ENCODE measurements at regions not wholly inside any gene's neighbourhood (a gene's known extent, or its start where the extent isn't known, plus 50 kb on each side); places are given as distances from the start of the nearest gene placed in this dataset.

DNA sequence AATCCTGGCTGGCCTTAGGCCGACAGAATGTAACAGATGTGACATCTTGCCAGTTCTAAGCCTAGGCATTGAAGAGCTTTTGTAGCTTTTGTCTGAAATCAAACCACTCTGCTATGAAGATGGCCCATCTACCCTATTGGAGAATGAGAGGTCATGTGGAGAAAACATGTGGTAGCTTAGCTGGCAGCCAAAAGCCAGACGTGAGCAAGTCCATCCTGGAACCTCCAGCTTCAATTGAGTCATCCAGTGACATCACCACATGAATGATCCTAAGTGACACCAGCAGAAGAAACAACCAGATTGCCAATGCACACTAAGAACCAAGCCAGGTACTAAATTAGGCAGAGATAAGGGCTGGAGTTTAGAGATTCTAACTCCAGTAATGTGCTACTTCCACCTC, 154.8 kb upstream of the ZFP42 start:
- Histone ChIP-seq H3K27me3 (no peaks in the 10 kb centered on the region), H3K9me3 (no peaks in the 10 kb centered on the region; the same call in 1 of the 2 replicates), H3K4me1 (no peaks in the 10 kb centered on the region), H3K36me3 (no peaks in the 10 kb centered on the region), H3K4me3 (ENCODE audit: low read depth, low read length) (no peak overlapping the region)
- no peak for DNase-seq
- TF ChIP-seq, protein P1, sequence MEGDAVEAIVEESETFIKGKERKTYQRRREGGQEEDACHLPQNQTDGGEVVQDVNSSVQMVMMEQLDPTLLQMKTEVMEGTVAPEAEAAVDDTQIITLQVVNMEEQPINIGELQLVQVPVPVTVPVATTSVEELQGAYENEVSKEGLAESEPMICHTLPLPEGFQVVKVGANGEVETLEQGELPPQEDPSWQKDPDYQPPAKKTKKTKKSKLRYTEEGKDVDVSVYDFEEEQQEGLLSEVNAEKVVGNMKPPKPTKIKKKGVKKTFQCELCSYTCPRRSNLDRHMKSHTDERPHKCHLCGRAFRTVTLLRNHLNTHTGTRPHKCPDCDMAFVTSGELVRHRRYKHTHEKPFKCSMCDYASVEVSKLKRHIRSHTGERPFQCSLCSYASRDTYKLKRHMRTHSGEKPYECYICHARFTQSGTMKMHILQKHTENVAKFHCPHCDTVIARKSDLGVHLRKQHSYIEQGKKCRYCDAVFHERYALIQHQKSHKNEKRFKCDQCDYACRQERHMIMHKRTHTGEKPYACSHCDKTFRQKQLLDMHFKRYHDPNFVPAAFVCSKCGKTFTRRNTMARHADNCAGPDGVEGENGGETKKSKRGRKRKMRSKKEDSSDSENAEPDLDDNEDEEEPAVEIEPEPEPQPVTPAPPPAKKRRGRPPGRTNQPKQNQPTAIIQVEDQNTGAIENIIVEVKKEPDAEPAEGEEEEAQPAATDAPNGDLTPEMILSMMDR (IDR thresholded peaks at IDR 0.05; ENCODE audit: low read depth, low read length): no peak

DNA sequence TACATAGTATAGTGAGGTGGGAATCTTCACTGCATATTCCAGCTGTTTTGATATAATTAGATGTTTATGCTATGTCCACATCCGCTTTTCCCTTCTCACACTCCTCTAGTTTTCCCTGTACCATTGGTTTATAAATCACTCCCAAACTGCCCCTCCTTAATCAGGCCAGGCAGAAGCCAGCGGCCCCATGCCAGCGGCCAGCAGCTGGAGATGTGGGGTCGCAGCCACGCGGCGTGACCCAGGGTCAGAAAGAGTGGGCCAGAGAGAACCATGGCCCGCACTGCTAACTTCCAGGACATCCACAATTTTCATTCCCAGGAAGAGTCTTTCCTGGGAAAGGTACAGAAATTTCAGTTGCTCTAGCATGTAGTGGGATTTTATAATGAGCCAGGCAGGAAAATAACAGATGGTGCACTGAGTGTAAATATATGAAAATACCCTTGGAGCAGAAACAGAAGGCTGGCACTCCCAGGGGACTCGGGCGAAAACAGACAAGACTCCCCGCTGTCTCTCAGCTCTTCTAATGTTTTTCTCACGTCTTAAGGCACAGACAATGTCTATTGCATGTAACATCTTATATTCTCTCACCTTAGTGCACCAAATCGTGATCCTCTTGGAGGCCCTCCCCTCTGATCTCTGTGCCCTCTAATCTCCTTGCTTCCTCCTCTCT, 145.9 kb upstream of the ZFP42 start:
- TF ChIP-seq, protein P1 (IDR thresholded peaks at IDR 0.05; ENCODE audit: low read depth, low read length): no peak

DNA sequence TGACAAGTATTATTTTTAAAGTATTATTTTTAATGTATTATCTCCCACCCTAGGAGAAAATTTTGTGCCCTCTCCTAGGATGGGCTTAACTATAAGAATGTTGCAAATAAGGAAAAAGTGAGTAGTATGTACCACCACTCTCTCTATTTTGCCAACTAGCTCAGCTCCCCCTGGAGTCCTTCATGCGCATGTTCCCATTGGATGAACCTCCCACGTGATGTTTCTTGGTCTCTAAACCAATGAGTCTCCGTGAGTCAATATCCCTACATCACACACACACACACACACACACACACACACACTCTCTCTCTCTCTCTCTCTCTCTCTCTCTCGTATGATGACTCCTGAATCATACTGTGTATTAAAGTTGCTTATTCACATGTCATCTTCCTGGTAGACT, 129.7 kb upstream of the ZFP42 start:
- Histone ChIP-seq H3K4me1 (no peaks in the 10 kb centered on the region), H3K9me3 (no peaks in the 10 kb centered on the region), H3K36me3 (no peaks in the 10 kb centered on the region), H3K27me3 (no peaks in the 10 kb centered on the region), H3K4me3 (ENCODE audit: low read depth, low read length) (no peak overlapping the region)
- TF ChIP-seq, protein P1 (IDR thresholded peaks at IDR 0.05; ENCODE audit: low read depth, low read length): no peak
- no peak for DNase-seq

More for the DNA sequence above, 145.9 kb upstream of the ZFP42 start:
- H3K4me3 ChIP-seq (ENCODE audit: low read depth, low read length): no peak overlapping the region
- H3K36me3 ChIP-seq: no peaks in the 10 kb centered on the region
- H3K4me1 ChIP-seq: no peaks in the 10 kb centered on the region
- no peak for DNase-seq
- no peaks in the 10 kb centered on the region for H3K27me3 ChIP-seq
- H3K9me3 ChIP-seq: no peaks in the 10 kb centered on the region; the same call in 1 of the 2 replicates

DNA sequence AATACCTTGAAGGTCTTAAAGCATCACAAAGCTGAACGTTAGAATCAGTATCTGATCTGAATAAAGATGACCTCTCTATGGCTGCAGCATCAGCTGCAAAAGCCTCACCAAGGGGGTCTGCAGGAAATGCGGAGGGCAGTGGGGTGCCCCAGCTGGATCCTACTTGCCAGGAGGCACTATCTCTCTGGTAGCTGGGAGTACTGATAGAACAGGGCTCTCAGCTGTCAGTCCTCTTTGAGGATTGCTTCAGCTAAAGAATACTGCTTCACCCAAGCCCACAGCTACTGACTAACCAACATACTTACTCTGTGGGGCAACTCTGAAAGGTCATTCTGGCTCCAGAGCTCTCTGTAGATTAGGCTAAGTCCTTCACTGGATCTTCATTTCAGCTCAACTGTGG, 112.5 kb upstream of the ZFP42 start:
- Histone ChIP-seq H3K9me3 (no peaks in the 10 kb centered on the region), H3K36me3 (no peaks in the 10 kb centered on the region), H3K4me1 (no peaks in the 10 kb centered on the region), H3K27me3 (no peaks in the 10 kb centered on the region), H3K4me3 (ENCODE audit: low read depth, low read length) (no peak overlapping the region)
- TF ChIP-seq, protein P1 (IDR thresholded peaks at IDR 0.05; ENCODE audit: low read depth, low read length): no peak
- DNase-seq: no peak

DNA sequence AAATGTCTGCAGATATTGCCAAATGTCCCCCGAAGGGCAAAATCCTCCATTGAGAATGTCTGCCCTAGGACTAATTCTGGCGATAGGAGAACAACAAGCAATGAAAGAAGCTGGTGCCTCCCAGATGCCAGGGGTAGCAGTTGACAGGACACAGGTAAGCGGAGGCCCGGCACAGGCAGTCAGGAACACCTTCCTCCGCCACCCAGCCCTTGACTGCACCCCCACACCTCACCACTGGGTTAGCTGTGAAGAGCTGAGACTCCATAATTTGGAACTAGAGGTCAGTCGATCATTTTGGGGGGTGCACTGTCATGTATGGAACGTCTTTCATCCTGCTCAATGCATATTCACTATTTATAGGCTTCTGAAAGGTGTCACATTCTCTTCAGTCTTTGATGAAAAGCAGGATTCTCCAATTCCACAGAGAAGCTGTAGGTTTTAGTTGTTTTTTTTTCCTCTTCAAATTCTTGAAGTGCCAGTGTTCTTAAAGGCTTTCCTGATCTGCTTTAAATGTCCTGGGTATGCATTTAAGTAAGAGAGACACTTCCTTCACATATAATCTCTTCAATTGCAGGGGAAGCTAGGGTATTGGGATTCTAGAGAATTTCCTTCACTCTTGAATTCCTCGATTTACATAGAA, 111.6 kb upstream of the ZFP42 start:
- TF ChIP-seq, protein P1 (IDR thresholded peaks at IDR 0.05; ENCODE audit: low read depth, low read length): no peak
- no peaks in the 10 kb centered on the region for H3K9me3 ChIP-seq
- no peaks in the 10 kb centered on the region for H3K4me1 ChIP-seq
- H3K4me3 ChIP-seq (ENCODE audit: low read depth, low read length): no peak overlapping the region
- DNase-seq: no peak
- no peaks in the 10 kb centered on the region for H3K27me3 ChIP-seq
- H3K36me3 ChIP-seq: no peaks in the 10 kb centered on the region

DNA sequence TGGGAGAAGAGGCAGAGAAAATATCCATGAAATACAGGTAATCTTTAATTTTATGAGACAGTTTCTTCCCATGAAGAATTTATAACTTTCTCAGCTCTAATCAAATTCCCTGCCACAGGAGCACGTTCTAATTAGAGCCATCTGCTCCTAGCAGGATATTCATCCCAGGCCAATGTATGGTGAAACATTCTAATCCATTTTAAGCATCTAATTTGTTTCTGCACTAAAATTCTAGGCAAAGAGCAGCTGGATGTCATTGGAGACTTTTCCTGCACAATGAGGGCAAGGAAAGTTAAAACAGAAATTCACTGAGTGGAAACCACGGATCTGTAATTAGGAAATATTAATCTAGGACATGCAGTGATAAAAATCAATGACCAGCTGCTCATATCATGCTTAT, 107.7 kb upstream of the ZFP42 start:
- Histone ChIP-seq H3K27me3 (no peaks in the 10 kb centered on the region), H3K36me3 (no peaks in the 10 kb centered on the region), H3K9me3 (no peaks in the 10 kb centered on the region), H3K4me1 (no peaks in the 10 kb centered on the region), H3K4me3 (ENCODE audit: low read depth, low read length) (no peak overlapping the region)
- TF ChIP-seq, protein P1 (IDR thresholded peaks at IDR 0.05; ENCODE audit: low read depth, low read length): no peak
- DNase-seq: no peak

Data from BE2C (cell line).